ENCODE measurements at regions not wholly inside any gene's neighbourhood (a gene's known extent, or its start where the extent isn't known, plus 50 kb on each side); places are given as distances from the start of the nearest gene placed in this dataset.
"Not testable (repeated sequence)": the region's sequence is repeated elsewhere in the genome, so short reads cannot be mapped to it uniquely, and the experiment has no call there.

- DNase-seq, result no peak
These were observed 171.5 kb downstream of the MYCN start for GRCh38 chr2:16111838-16112210.

GRCh38 chr2:16109821-16110310 lies 169.5 kb downstream of the MYCN start:
- no peak for DNase-seq

- DNase-seq, result no peak
These were observed 169.0 kb downstream of the MYCN start for GRCh38 chr2:16109368-16109820.

GRCh38 chr2:16107246-16107645 lies 166.9 kb downstream of the MYCN start:
- DNase-seq, result no peak

GRCh38 chr2:16106619-16107018 lies 166.3 kb downstream of the MYCN start:
- no peak for DNase-seq

- DNase-seq, result no peak
These were observed 165.4 kb downstream of the MYCN start for GRCh38 chr2:16105669-16106281.

GRCh38 chr2:16104949-16105668 lies 164.8 kb downstream of the MYCN start:
- DNase-seq, result no peak

- no peak for DNase-seq
These were observed 164.1 kb downstream of the MYCN start for GRCh38 chr2:16104315-16104948.

- DNase-seq, result no peak
These were observed 163.4 kb downstream of the MYCN start for GRCh38 chr2:16103614-16104314.

- no peak for DNase-seq
These were observed 162.6 kb downstream of the MYCN start for GRCh38 chr2:16102976-16103380.

GRCh38 chr2:16102358-16102975 lies 162.1 kb downstream of the MYCN start:
- DNase-seq, result no peak

- no peak for DNase-seq
These were observed 160.8 kb downstream of the MYCN start for GRCh38 chr2:16101196-16101595.

- DNase-seq, result no peak
These were observed 159.7 kb downstream of the MYCN start for GRCh38 chr2:16100006-16100405.

- no peak for DNase-seq
These were observed 159.0 kb downstream of the MYCN start for GRCh38 chr2:16099326-16099725.

GRCh38 chr2:16096962-16097361 lies 156.6 kb downstream of the MYCN start:
- DNase-seq, result no peak

- not testable (repeated sequence) for DNase-seq
These were observed 155.1 kb downstream of the MYCN start for GRCh38 chr2:16095483-16095882.

GRCh38 chr2:16094811-16095210 lies 154.5 kb downstream of the MYCN start:
- DNase-seq, result no peak

GRCh38 chr2:16093639-16094529 lies 153.5 kb downstream of the MYCN start:
- no peak for DNase-seq

- no peak for DNase-seq
These were observed 152.7 kb downstream of the MYCN start for GRCh38 chr2:16092861-16093638.

- no peak for DNase-seq
These were observed 151.4 kb downstream of the MYCN start for GRCh38 chr2:16091576-16092282.
